Effector memory CD8-positive, alpha-beta T cell (primary cell): ENCODE measurements at regions not wholly inside any gene's neighbourhood (a gene's known extent, or its start where the extent isn't known, plus 50 kb on each side); places are given as distances from the start of the nearest gene placed in this dataset.

Source experiments
- ATAC-seq: fragments of 150-1000 bp; cut with Tn5 transposase; replicated peaks from 2 replicates; pipeline ENCODE4 v1.10.0; 2021; ENCODE audit warnings: mild to moderate bottlenecking, moderate library complexity
- DNase-seq, 3 experiments: peaks; one replicate each; pipeline ENCODE4 v3.0.0; 2021
- H3K27ac Mint-ChIP-seq, 2 donors: one replicate each; pipeline ENCODE4 v1.8.0; 2022; ENCODE audit warnings: mild to moderate bottlenecking in 2 of 2, mixed read lengths in 2 of 2, moderate library complexity in 2 of 2
- H3K27me3 Mint-ChIP-seq, 2 donors: one replicate each; pipeline ENCODE4 v1.8.0; 2022; ENCODE audit warnings: mixed read lengths in 2 of 2
- H3K36me3 Mint-ChIP-seq: one replicate; pipeline ENCODE4 v1.8.0; 2022; ENCODE audit warnings: mild to moderate bottlenecking, moderate library complexity, mixed read lengths; ENCODE audit not compliant: insufficient read depth
- H3K4me1 Mint-ChIP-seq, 2 donors: one replicate each; pipeline ENCODE4 v1.8.0; 2022; ENCODE audit warnings: low read depth in 2 of 2, mixed read lengths in 2 of 2
- H3K4me3 Mint-ChIP-seq, 2 donors: one replicate each; pipeline ENCODE4 v1.8.0; 2022; ENCODE audit warnings: mild to moderate bottlenecking in 2 of 2, mixed read lengths in 2 of 2, moderate library complexity in 2 of 2
- H3K9me3 Mint-ChIP-seq, 2 donors: one replicate each; pipeline ENCODE4 v1.8.0; 2022; ENCODE audit warnings: mixed read lengths in 2 of 2

DNA sequence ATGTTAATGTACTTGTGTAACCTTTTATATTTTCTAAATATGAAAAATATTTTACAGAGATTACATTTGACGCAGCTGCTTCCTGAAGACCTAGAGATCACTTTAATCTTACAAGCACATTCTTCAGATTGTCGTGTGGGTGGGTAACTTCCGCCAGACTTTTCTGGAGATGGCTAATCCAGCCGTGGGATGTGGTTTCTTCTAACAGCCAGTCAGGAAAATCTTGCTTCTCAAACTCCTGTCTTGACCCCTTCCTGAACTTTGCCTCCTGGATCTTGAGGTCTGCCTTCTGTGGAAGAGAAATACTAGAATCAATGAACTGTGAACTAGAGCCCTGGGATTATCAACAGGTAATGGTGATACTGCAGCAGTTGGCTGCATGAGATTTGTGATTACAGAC lies 401.6 kb upstream of the TNP1 start:
- Mint-ChIP-seq H3K27ac (no peak overlapping the region), H3K4me3 (no peak overlapping the region), H3K4me1 (no peaks in the 10 kb centered on the region), H3K9me3 (peaks cover 0 to 2% of the 10 kb centered on the region in 2 donors), H3K36me3 (no peaks in the 10 kb centered on the region), H3K27me3 (peaks cover 5 to 7% of the 10 kb centered on the region in 2 donors)
- DNase-seq (no peak), ATAC-seq (no peak)

DNA sequence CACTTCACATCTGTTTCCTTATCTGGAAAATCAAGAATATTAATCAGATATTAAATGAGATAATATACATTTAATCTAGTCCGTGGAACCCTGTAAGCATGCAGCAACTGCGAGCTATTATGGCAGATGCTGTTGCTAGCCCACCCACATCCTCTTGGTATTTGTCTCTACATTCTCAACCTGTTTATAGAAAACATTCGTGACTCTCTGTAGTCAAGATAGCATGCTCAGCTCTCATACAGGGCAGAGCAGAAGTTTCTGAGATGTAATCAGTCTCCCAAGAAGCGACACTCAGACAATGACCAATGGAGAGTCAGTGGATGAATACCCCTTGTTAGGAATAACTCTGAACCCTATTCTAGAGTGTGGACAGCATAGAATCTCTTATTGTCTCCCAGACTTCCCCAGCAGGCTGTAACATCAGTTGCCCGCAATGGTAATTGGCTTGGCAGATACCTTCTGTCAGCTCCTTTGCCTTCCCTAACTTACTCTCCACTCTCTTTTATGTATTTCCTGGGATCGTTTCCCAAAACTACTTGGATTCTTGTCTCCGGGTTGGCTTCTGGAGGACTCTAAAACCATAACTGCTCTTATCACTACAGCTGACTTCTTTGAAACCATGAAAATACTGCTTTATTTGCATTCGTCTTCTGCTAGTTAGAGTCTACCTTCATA lies 400.7 kb upstream of the TNP1 start:
- H3K36me3 Mint-ChIP-seq: no peaks in the 10 kb centered on the region
- H3K4me1 Mint-ChIP-seq: no peaks in the 10 kb centered on the region
- no peak overlapping the region for H3K4me3 Mint-ChIP-seq
- no peak overlapping the region for H3K27ac Mint-ChIP-seq
- peaks cover 0 to 2% of the 10 kb centered on the region in 2 donors for H3K9me3 Mint-ChIP-seq
- ATAC-seq (no peak), DNase-seq (no peak)
- peaks cover under 1 to 7% of the 10 kb centered on the region in 2 donors for H3K27me3 Mint-ChIP-seq

- ATAC-seq (no peak), DNase-seq (no peak)
- Mint-ChIP-seq H3K27ac (no peak overlapping the region), H3K27me3 (peaks cover 0 to 7% of the 10 kb centered on the region in 2 donors), H3K9me3 (peaks cover 0 to 2% of the 10 kb centered on the region in 2 donors), H3K36me3 (no peaks in the 10 kb centered on the region), H3K4me3 (no peak overlapping the region), H3K4me1 (no peaks in the 10 kb centered on the region)
Observed at GRCh38 chr2:217258170-217258569, 398.3 kb upstream of the TNP1 start.

DNA sequence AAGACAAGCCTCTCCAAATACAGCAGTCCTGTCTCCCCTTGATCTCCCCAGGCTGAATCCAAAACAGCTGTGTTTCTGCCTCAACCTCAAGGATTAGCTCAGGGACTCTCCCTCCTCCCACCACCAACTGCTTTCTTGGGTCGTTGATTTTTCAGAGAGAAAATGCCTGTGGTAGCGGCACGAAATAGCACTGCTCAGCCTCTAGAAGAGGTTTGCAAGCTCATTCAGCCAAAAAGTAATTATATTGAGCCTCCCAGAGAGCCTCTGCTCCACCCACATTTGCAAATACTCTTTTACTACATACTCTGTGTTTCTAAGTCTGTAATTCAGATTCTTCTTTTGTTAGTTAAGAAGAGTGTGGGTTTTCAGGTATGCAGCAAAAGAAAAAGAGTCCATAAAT lies 396.4 kb upstream of the TNP1 start:
- no peak overlapping the region for H3K27ac Mint-ChIP-seq

DNA sequence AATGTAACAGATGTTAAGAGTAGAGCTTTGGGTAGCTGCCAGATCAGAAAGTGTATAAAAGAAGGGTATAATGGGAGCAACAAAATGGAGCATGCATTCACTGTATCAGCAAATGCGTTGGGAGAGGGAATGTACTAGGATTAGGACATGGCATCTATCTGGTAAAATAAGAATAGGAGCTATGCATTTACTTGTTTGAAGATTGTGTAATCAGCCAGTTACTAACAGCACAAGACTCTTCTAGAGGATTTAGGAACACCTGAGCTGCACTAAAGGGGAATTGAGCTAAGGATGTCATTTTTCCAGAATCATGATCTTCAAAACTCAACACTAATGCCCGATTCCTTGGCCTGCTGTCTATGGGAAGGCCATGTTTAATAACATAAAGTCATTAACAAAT lies 394.2 kb upstream of the TNP1 start:
- Mint-ChIP-seq H3K27me3 (peaks cover 0 to 8% of the 10 kb centered on the region in 2 donors), H3K4me3 (no peak overlapping the region), H3K4me1 (no peaks in the 10 kb centered on the region), H3K9me3 (peaks cover 2 to 6% of the 10 kb centered on the region in 2 donors), H3K36me3 (no peaks in the 10 kb centered on the region), H3K27ac (no peak overlapping the region)
- DNase-seq (no peak), ATAC-seq (no peak)

More for the DNA sequence above, 396.4 kb upstream of the TNP1 start:
- Mint-ChIP-seq H3K4me3 (no peak overlapping the region), H3K36me3 (no peaks in the 10 kb centered on the region), H3K9me3 (peaks cover 2 to 6% of the 10 kb centered on the region in 2 donors), H3K27me3 (peaks cover 0 to 15% of the 10 kb centered on the region in 2 donors), H3K4me1 (no peaks in the 10 kb centered on the region)
- ATAC-seq: no peak
- no peak for DNase-seq

GRCh38 chr2:217252181-217252580 lies 392.3 kb upstream of the TNP1 start:
- Mint-ChIP-seq H3K9me3 (peaks cover 0 to 6% of the 10 kb centered on the region in 2 donors), H3K4me3 (no peak overlapping the region), H3K4me1 (no peaks in the 10 kb centered on the region), H3K27ac (no peak overlapping the region), H3K36me3 (no peaks in the 10 kb centered on the region), H3K27me3 (peaks cover 0 to 8% of the 10 kb centered on the region in 2 donors)
- ATAC-seq (no peak), DNase-seq (no peak)

GRCh38 chr2:217250013-217250524 lies 390.2 kb upstream of the TNP1 start:
- Mint-ChIP-seq H3K4me3 (no peak overlapping the region), H3K27me3 (peaks cover 5 to 14% of the 10 kb centered on the region in 2 donors), H3K36me3 (no peaks in the 10 kb centered on the region), H3K4me1 (peaks cover 1 to 4% of the 10 kb centered on the region in 2 donors), H3K27ac (no peak overlapping the region), H3K9me3 (peaks cover 0 to 6% of the 10 kb centered on the region in 2 donors)
- no peak for ATAC-seq
- no peak for DNase-seq

DNA sequence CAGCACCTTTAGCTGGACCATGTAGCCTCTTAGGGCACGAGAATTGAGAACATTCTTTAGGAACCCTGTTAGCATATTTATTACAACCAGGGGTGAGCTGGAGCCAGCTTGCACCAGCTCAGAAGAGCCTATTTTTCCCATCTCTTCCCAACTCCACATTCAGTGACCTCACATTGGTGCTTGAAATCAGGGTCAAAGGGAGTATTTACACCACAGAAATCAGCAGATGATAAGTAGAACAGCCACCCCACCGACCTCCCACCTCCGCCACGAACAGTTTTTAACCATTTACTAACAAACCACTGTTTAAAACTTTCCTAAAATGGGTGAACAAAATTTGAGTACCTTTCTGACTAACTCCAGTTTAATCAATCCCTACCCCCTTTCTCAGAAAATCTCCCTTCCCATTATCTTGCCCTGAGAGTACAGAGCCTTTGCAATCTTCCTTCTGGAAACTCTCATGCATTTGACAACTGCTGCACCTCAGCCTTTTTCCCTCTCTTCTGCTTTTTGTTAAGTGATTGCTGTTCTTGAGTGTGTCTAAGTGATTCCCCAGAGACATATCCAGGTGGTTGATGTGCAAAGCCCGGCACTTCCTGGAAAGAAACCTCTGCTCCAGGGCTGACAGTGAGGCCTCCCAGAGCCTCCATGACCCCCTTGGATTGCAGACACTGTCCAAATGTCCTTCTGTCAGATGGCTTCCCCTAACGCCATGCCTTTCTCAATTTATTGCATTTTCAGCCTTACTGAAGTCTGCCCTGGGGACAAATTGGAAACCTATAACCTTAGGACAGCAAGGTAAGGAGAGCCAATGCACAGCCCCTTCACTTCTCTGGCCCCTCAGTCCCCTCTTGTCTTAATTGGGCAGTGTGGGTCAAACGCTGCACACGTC lies 389.5 kb upstream of the TNP1 start:
- no peak for ATAC-seq
- no peak overlapping the region for H3K4me3 Mint-ChIP-seq
- no peak for DNase-seq
- no peaks in the 10 kb centered on the region for H3K36me3 Mint-ChIP-seq
- H3K4me1 Mint-ChIP-seq: peaks cover 1 to 4% of the 10 kb centered on the region in 2 donors
- H3K9me3 Mint-ChIP-seq: peaks cover 0 to 6% of the 10 kb centered on the region in 2 donors
- H3K27ac Mint-ChIP-seq: no peak overlapping the region
- H3K27me3 Mint-ChIP-seq: peaks cover 5 to 14% of the 10 kb centered on the region in 2 donors

- H3K9me3 Mint-ChIP-seq: peaks cover 2 to 6% of the 10 kb centered on the region in 2 donors
- ATAC-seq (no peak), DNase-seq (no peak)
- no peaks in the 10 kb centered on the region for H3K36me3 Mint-ChIP-seq
- H3K4me3 Mint-ChIP-seq: no peak overlapping the region
- peaks cover 8 to 14% of the 10 kb centered on the region in 2 donors for H3K27me3 Mint-ChIP-seq
- peaks cover 1 to 4% of the 10 kb centered on the region in 2 donors for H3K4me1 Mint-ChIP-seq
- H3K27ac Mint-ChIP-seq: no peak overlapping the region
Observed at GRCh38 chr2:217248312-217248935, 388.6 kb upstream of the TNP1 start.

GRCh38 chr2:217247476-217247875 lies 387.6 kb upstream of the TNP1 start:
- H3K27me3 Mint-ChIP-seq: peaks cover 11 to 12% of the 10 kb centered on the region in 2 donors
- H3K4me1 Mint-ChIP-seq: peaks cover 1 to 4% of the 10 kb centered on the region in 2 donors
- DNase-seq (no peak), ATAC-seq (no peak)
- no peak overlapping the region for H3K4me3 Mint-ChIP-seq
- H3K36me3 Mint-ChIP-seq: no peaks in the 10 kb centered on the region
- peaks cover 2 to 5% of the 10 kb centered on the region in 2 donors for H3K9me3 Mint-ChIP-seq
- no peak overlapping the region for H3K27ac Mint-ChIP-seq

GRCh38 chr2:217246108-217246507 lies 386.2 kb upstream of the TNP1 start:
- H3K4me3 Mint-ChIP-seq: no peak overlapping the region
- H3K9me3 Mint-ChIP-seq: peaks cover 0 to 2% of the 10 kb centered on the region in 2 donors
- H3K36me3 Mint-ChIP-seq: no peaks in the 10 kb centered on the region
- peaks cover 1 to 4% of the 10 kb centered on the region in 2 donors for H3K4me1 Mint-ChIP-seq
- DNase-seq (no peak), ATAC-seq (no peak)
- H3K27me3 Mint-ChIP-seq: peaks cover 6 to 11% of the 10 kb centered on the region in 2 donors
- H3K27ac Mint-ChIP-seq: no peak overlapping the region

DNA sequence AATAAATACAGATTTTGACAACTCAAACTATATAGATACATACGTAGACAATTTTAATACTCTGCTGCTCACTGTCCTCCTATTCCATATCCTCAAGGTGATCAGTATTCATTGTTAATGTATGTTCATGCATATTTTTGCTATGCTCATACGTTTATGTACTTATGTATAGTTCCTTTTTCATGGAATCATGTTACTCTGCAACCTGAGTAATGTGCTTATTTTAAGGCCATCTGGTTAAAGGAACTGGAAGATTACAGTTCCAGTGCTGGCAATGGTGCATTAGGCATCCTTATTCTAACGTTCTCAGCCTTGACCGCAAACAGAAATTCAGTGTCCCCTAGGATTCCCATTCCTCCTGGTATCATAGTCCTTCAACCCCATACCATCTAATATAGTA lies 385.0 kb upstream of the TNP1 start:
- H3K9me3 Mint-ChIP-seq: peaks cover 0 to 2% of the 10 kb centered on the region in 2 donors
- DNase-seq (no peak), ATAC-seq (no peak)
- H3K4me3 Mint-ChIP-seq: no peak overlapping the region
- peaks cover 6 to 11% of the 10 kb centered on the region in 2 donors for H3K27me3 Mint-ChIP-seq
- H3K4me1 Mint-ChIP-seq: peaks cover 1 to 4% of the 10 kb centered on the region in 2 donors
- no peak overlapping the region for H3K27ac Mint-ChIP-seq
- H3K36me3 Mint-ChIP-seq: no peaks in the 10 kb centered on the region

GRCh38 chr2:217242947-217243346 lies 383.1 kb upstream of the TNP1 start:
- Mint-ChIP-seq H3K27me3 (peaks cover 6 to 15% of the 10 kb centered on the region in 2 donors), H3K27ac (no peak overlapping the region), H3K36me3 (no peaks in the 10 kb centered on the region), H3K9me3 (peaks cover 0 to 2% of the 10 kb centered on the region in 2 donors), H3K4me3 (no peak overlapping the region), H3K4me1 (peaks cover 1 to 4% of the 10 kb centered on the region in 2 donors)
- DNase-seq (no peak), ATAC-seq (no peak)
